Muscle layer of colon (tissue), 2 donors: ENCODE measurements at regions not wholly inside any gene's neighbourhood (a gene's known extent, or its start where the extent isn't known, plus 50 kb on each side); places are given as distances from the start of the nearest gene placed in this dataset.

Source experiments
- H3K27ac ChIP-seq: one replicate; pipeline ENCODE4 v1.7.0; 2013; ENCODE audit warnings: low read depth, mild to moderate bottlenecking, low read length, moderate library complexity
- H3K27me3 ChIP-seq, 2 donors: one replicate each; pipeline ENCODE4 v1.7.0; 2013; ENCODE audit warnings: low read length in 2 of 2, mild to moderate bottlenecking in 2 of 2; ENCODE audit not compliant: insufficient read depth in 2 of 2, control insufficient read depth in 1 of 2
- H3K36me3 ChIP-seq: one replicate; pipeline ENCODE4 v1.7.0; 2013; ENCODE audit warnings: mild to moderate bottlenecking, low read length; ENCODE audit not compliant: insufficient read depth
- H3K4me1 ChIP-seq: one replicate; pipeline ENCODE4 v1.7.0; 2013; ENCODE audit warnings: mild to moderate bottlenecking, low read length; ENCODE audit not compliant: insufficient read depth
- H3K4me3 ChIP-seq, 2 donors: one replicate each; pipeline ENCODE4 v1.7.0; 2013; ENCODE audit warnings: low read length in 2 of 2, low read depth in 1 of 2, mild to moderate bottlenecking in 1 of 2, moderate library complexity in 1 of 2
- H3K9ac ChIP-seq: one replicate; pipeline ENCODE4 v1.7.0; 2013; ENCODE audit warnings: low read length
- H3K9me3 ChIP-seq: one replicate; pipeline ENCODE4 v1.7.0; 2013; ENCODE audit warnings: mild to moderate bottlenecking, low read length
- donor health status: abdominal sarcoma.
- donor health status: Adenocarcinoma of cecum.

GRCh38 chr16:65834688-65835087 is 531.8 kb upstream of the CDH5 start:
- Histone ChIP-seq H3K9ac (no peak overlapping the region), H3K4me3 (no peak overlapping the region), H3K27ac (no peak overlapping the region), H3K9me3 (no peaks in the 10 kb centered on the region), H3K36me3 (no peaks in the 10 kb centered on the region), H3K4me1 (no peaks in the 10 kb centered on the region), H3K27me3 (no peaks in the 10 kb centered on the region)

GRCh38 chr16:65833171-65833871 is 533.2 kb upstream of the CDH5 start:
- Histone ChIP-seq H3K27ac (no peak overlapping the region), H3K9ac (no peak overlapping the region), H3K36me3 (no peaks in the 10 kb centered on the region), H3K4me1 (peaks cover 4% of the 10 kb centered on the region), H3K27me3 (no peaks in the 10 kb centered on the region), H3K9me3 (no peaks in the 10 kb centered on the region), H3K4me3 (no peak overlapping the region)

GRCh38 chr16:65832679-65833078 is 533.8 kb upstream of the CDH5 start:
- Histone ChIP-seq H3K27me3 (no peaks in the 10 kb centered on the region), H3K9me3 (no peaks in the 10 kb centered on the region), H3K27ac (no peak overlapping the region), H3K4me1 (peaks cover 4% of the 10 kb centered on the region), H3K36me3 (no peaks in the 10 kb centered on the region), H3K9ac (no peak overlapping the region), H3K4me3 (no peak overlapping the region)

GRCh38 chr16:65831903-65832666 is 534.4 kb upstream of the CDH5 start:
- Histone ChIP-seq H3K4me1 (peaks cover 4% of the 10 kb centered on the region), H3K27ac (no peak overlapping the region), H3K27me3 (no peaks in the 10 kb centered on the region), H3K4me3 (no peak overlapping the region), H3K9me3 (no peaks in the 10 kb centered on the region), H3K36me3 (no peaks in the 10 kb centered on the region), H3K9ac (no peak overlapping the region)

GRCh38 chr16:65829076-65829475 is 537.4 kb upstream of the CDH5 start:
- Histone ChIP-seq H3K27ac (no peak overlapping the region), H3K36me3 (no peaks in the 10 kb centered on the region), H3K4me1 (peaks cover 4% of the 10 kb centered on the region), H3K9ac (no peak overlapping the region), H3K4me3 (no peak overlapping the region), H3K27me3 (no peaks in the 10 kb centered on the region), H3K9me3 (no peaks in the 10 kb centered on the region)

GRCh38 chr16:65828296-65828695 is 538.2 kb upstream of the CDH5 start:
- Histone ChIP-seq H3K4me3 (no peak overlapping the region), H3K9ac (no peak overlapping the region), H3K27ac (no peak overlapping the region), H3K9me3 (no peaks in the 10 kb centered on the region), H3K36me3 (no peaks in the 10 kb centered on the region), H3K4me1 (peaks cover 4% of the 10 kb centered on the region), H3K27me3 (no peaks in the 10 kb centered on the region)

- no peak overlapping the region for H3K4me3 ChIP-seq
- H3K4me1 ChIP-seq, result peaks cover 4% of the 10 kb centered on the region
- H3K36me3 ChIP-seq, result no peaks in the 10 kb centered on the region
- H3K27ac ChIP-seq, result no peak overlapping the region
- no peaks in the 10 kb centered on the region for H3K27me3 ChIP-seq
- H3K9ac ChIP-seq, result no peak overlapping the region
- H3K9me3 ChIP-seq, result no peaks in the 10 kb centered on the region
Measured at GRCh38 chr16:65827231-65827630, 539.3 kb upstream of the CDH5 start.

GRCh38 chr16:65825191-65825856 is 541.2 kb upstream of the CDH5 start:
- Histone ChIP-seq H3K9me3 (no peaks in the 10 kb centered on the region), H3K27ac (no peak overlapping the region), H3K4me3 (no peak overlapping the region), H3K4me1 (peaks cover 4% of the 10 kb centered on the region), H3K27me3 (no peaks in the 10 kb centered on the region), H3K9ac (no peak overlapping the region), H3K36me3 (no peaks in the 10 kb centered on the region)

GRCh38 chr16:65822148-65822547 is 544.3 kb upstream of the CDH5 start:
- H3K27ac ChIP-seq, result no peak overlapping the region
- H3K36me3 ChIP-seq, result no peaks in the 10 kb centered on the region
- H3K4me1 ChIP-seq, result no peaks in the 10 kb centered on the region
- no peak overlapping the region for H3K4me3 ChIP-seq
- no peak overlapping the region for H3K9ac ChIP-seq
- no peaks in the 10 kb centered on the region for H3K27me3 ChIP-seq
- no peaks in the 10 kb centered on the region for H3K9me3 ChIP-seq

GRCh38 chr16:65819136-65819898 is 547.2 kb upstream of the CDH5 start:
- H3K36me3 ChIP-seq, result no peaks in the 10 kb centered on the region
- no peaks in the 10 kb centered on the region for H3K4me1 ChIP-seq
- no peak overlapping the region for H3K27ac ChIP-seq
- no peak overlapping the region for H3K9ac ChIP-seq
- no peak overlapping the region for H3K4me3 ChIP-seq
- H3K27me3 ChIP-seq, result no peaks in the 10 kb centered on the region
- H3K9me3 ChIP-seq, result no peaks in the 10 kb centered on the region

- Histone ChIP-seq H3K4me3 (no peak overlapping the region), H3K27ac (no peak overlapping the region), H3K27me3 (no peaks in the 10 kb centered on the region), H3K9me3 (no peaks in the 10 kb centered on the region), H3K4me1 (no peaks in the 10 kb centered on the region), H3K9ac (no peak overlapping the region), H3K36me3 (no peaks in the 10 kb centered on the region)
Measured at GRCh38 chr16:65817799-65818198, 548.7 kb upstream of the CDH5 start.
